ENCODE measurements at regions not wholly inside any gene's neighbourhood (a gene's known extent, or its start where the extent isn't known, plus 50 kb on each side); places are given as distances from the start of the nearest gene placed in this dataset.

DNA sequence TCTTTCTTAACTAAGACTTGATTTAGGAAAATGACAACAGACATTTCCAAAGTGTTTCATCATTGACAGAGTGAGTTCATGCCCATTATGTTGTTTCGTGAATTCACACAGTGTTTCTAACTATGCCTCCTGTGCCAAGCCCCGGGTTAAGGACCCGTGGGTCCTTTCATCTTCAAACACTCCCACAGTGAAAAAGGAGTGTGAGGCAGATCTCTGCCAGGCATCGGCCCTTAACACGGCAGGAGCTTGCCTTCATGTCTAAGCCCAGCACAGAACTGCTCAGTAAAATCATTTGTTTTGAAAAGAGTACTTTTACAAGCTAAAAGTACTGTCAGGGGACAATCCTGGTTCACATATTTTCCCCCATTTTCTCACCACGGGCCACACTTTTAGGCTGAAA, 80.0 kb upstream of the FOXB1 start (continued):
- TF ChIP-seq, protein P1, sequence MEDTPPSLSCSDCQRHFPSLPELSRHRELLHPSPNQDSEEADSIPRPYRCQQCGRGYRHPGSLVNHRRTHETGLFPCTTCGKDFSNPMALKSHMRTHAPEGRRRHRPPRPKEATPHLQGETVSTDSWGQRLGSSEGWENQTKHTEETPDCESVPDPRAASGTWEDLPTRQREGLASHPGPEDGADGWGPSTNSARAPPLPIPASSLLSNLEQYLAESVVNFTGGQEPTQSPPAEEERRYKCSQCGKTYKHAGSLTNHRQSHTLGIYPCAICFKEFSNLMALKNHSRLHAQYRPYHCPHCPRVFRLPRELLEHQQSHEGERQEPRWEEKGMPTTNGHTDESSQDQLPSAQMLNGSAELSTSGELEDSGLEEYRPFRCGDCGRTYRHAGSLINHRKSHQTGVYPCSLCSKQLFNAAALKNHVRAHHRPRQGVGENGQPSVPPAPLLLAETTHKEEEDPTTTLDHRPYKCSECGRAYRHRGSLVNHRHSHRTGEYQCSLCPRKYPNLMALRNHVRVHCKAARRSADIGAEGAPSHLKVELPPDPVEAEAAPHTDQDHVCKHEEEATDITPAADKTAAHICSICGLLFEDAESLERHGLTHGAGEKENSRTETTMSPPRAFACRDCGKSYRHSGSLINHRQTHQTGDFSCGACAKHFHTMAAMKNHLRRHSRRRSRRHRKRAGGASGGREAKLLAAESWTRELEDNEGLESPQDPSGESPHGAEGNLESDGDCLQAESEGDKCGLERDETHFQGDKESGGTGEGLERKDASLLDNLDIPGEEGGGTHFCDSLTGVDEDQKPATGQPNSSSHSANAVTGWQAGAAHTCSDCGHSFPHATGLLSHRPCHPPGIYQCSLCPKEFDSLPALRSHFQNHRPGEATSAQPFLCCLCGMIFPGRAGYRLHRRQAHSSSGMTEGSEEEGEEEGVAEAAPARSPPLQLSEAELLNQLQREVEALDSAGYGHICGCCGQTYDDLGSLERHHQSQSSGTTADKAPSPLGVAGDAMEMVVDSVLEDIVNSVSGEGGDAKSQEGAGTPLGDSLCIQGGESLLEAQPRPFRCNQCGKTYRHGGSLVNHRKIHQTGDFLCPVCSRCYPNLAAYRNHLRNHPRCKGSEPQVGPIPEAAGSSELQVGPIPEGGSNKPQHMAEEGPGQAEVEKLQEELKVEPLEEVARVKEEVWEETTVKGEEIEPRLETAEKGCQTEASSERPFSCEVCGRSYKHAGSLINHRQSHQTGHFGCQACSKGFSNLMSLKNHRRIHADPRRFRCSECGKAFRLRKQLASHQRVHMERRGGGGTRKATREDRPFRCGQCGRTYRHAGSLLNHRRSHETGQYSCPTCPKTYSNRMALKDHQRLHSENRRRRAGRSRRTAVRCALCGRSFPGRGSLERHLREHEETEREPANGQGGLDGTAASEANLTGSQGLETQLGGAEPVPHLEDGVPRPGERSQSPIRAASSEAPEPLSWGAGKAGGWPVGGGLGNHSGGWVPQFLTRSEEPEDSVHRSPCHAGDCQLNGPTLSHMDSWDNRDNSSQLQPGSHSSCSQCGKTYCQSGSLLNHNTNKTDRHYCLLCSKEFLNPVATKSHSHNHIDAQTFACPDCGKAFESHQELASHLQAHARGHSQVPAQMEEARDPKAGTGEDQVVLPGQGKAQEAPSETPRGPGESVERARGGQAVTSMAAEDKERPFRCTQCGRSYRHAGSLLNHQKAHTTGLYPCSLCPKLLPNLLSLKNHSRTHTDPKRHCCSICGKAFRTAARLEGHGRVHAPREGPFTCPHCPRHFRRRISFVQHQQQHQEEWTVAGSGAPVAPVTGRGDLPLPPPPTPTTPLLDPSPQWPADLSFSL (CRISPR knock-in tag; IDR thresholded peaks at IDR 0.05), result no peak
- TF ChIP-seq ZNF563 (CRISPR knock-in tag; IDR thresholded peaks at IDR 0.05) (no peak), PRMT3 (CRISPR knock-in tag; IDR thresholded peaks at IDR 0.05; ENCODE audit: borderline replicate concordance, low read depth) (no peak), SRSF9 (IDR thresholded peaks at IDR 0.05; ENCODE audit: borderline replicate concordance, insufficient read depth, low read depth, low read length, poor library complexity, severe bottlenecking) (no peak), ZNF326 (CRISPR knock-in tag; IDR thresholded peaks at IDR 0.05; ENCODE audit: borderline replicate concordance) (no peak), U2AF1 (optimal IDR thresholded peaks at IDR 0.05; ENCODE audit: low read depth, low read length) (no peak), MXD4 (CRISPR knock-in tag; IDR thresholded peaks at IDR 0.05) (no peak), ELF4 (CRISPR knock-in tag; IDR thresholded peaks at IDR 0.05; ENCODE audit: borderline replicate concordance) (no peak), POLR2G (IDR thresholded peaks at IDR 0.05; ENCODE audit: low read depth, low read length) (no peak)
- TF ChIP-seq, protein P2, sequence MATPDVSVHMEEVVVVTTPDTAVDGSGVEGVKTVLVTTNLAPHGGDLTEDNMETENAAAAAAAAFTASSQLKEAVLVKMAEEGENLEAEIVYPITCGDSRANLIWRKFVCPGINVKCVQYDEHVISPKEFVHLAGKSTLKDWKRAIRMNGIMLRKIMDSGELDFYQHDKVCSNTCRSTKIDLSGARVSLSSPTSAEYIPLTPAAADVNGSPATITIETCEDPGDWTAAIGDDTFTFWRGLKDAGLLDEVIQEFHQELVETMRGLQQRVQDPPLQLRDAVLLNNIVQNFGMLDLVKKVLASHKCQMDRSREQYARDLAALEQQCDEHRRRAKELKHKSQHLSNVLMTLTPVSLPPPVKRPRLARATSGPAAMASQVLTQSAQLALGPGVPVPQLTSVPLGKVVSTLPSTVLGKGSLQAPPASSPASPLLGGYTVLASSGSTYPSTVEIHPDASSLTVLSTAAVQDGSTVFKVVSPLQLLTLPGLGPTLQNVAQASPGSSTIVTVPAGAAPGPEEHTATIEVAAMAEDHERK (CRISPR knock-in tag; IDR thresholded peaks at IDR 0.05; ENCODE audit: low read depth), result no peak
